ENCODE measurements at regions not wholly inside any gene's neighbourhood (a gene's known extent, or its start where the extent isn't known, plus 50 kb on each side); places are given as distances from the start of the nearest gene placed in this dataset.

GRCh38 chr2:831622-832021 lies 119.0 kb upstream of the SNTG2 start:
- TF ChIP-seq CTCF (conservative IDR thresholded peaks at IDR 0.05) (no peak), EZH2 (IDR thresholded peaks at IDR 0.05; ENCODE audit: low read depth) (no peak)
